GM18511 (cell line): ENCODE measurements at regions not wholly inside any gene's neighbourhood (a gene's known extent, or its start where the extent isn't known, plus 50 kb on each side); places are given as distances from the start of the nearest gene placed in this dataset.

Experiments
- ATAC-seq: cut with Tn5 transposase; IDR thresholded peaks from one replicate; pipeline ENCODE4 v1.9.1; 2021; ENCODE audit warnings: mild to moderate bottlenecking, moderate library complexity; ENCODE audit not compliant: unreplicated experiment

DNA sequence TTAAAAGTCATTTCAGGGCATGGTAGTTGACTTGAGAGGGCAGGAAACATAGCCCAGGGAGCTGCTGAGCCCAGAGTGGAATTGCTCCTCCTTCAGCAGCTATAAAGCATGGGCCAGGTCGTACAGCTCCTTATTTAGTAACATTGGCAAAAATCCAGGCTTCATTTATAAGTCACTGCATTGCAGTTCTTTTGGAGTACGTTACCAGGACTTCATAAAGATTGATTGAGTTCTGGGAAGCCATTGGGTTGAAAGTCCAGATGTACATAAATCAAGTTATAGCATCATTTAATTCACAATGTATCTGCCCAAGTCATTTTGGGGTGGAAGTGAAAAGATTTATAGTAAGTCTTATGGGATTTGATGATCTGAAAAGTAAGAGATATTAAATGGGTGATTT, 53.0 kb upstream of the ANKEF1 start:
- no peak for ATAC-seq

GRCh38 chr20:9978397-9979004, 56.3 kb upstream of the ANKEF1 start:
- ATAC-seq: peak; percentile 99

- no peak for ATAC-seq
Measured at GRCh38 chr20:9977629-9978028, 57.2 kb upstream of the ANKEF1 start.

GRCh38 chr20:9974324-9974723, 60.5 kb upstream of the ANKEF1 start:
- ATAC-seq: no peak

GRCh38 chr20:9971746-9972145, 63.0 kb upstream of the ANKEF1 start:
- ATAC-seq: no peak

GRCh38 chr20:9969626-9970025, 65.2 kb upstream of the ANKEF1 start:
- no peak for ATAC-seq

DNA sequence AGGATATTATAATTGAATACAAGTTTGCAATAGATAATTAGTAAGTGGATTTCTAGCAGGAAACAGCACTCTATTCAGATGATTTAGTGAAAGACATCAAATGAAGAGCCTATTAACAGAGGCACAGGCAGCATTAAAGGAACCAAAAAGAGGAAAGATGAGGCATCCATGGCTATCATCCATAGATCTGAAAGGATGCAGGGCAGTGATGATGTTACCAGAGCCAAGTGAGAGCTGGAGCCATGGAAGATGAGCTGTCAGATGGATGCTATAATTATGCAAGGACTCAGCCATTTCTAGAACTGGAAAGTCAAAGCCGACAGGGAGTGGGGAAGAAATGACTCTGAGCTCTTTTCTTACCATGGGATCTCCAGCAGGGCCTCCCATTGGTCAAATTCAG, 66.8 kb upstream of the ANKEF1 start:
- ATAC-seq: no peak

DNA sequence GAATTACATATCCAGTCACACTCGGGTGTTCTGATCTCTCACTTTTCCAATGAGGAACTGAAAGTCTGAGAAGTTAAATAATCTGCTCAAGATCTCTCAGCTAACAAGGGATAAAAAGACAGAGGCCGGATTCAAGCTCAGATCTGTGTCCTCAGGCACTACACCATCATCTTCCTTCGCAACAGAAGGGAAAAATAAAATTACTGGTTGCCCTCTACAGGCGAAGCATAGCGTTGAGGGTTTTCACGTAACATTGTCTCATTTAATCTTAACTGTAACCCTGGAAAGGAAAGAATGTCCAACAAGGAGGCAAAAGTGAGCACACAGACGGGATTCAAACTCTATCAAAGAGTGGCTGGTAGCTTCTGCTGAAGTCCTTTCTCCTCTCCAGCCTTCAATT, 67.8 kb upstream of the ANKEF1 start:
- ATAC-seq: no peak

GRCh38 chr20:9963029-9963428, 71.8 kb upstream of the ANKEF1 start:
- no peak for ATAC-seq

DNA sequence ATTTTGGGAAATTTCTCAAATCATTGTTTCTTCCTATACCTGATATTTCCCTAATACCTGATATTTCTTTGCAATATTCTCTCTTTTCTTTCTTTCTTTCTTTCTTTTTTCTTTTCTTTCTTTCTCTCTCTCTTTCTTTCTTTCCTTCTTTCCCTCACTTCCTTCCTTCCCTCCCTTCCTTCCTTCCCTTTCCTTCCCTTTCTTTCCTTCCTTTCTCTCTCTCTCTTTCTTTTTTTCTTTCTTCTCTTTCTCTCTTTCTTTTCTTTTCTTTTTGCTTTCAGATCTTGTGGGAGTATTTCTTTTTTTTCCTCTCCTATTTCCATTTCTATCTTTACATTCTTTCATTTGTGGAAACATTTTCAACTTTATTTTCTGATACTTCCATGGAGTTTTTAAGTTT, 76.1 kb upstream of the ANKEF1 start:
- no peak for ATAC-seq

DNA sequence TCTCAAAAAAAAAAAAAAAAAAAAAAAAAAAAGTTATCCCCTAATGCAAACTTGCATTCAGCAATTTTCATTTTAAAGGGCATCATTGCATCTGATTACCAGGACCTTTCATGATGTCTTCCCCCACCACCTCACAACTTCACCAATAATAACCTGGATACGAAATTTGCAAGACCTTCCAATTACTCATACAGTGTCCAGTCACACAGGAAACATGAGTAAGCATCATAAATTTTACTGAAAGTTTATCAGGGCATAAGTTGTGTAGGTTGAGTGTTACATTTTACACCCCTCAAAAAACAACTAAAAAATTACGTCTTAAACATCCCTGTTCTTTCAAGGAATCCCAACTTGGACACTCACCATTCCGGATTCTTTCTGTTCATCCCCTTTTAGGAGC, 79.1 kb upstream of the ANKEF1 start:
- ATAC-seq: no peak

DNA sequence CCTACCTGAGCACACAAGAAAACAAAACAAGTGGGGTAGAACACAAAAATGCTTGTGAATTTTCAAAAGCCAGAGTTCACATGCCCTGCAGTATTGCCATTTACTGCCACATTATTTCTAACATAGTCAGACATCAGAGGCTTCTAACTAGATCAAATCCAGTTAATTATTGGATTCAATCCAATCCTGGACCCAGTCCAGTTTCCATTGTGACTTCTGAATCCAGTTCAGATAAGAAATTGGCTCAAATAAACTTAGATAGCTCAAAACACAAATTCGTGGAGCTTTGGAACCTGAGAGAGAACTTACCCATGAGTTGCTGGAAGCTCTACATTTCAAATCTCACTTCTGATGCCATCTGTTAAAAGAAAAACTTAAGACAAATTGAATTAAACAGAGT, 85.2 kb upstream of the ANKEF1 start:
- ATAC-seq: no peak

DNA sequence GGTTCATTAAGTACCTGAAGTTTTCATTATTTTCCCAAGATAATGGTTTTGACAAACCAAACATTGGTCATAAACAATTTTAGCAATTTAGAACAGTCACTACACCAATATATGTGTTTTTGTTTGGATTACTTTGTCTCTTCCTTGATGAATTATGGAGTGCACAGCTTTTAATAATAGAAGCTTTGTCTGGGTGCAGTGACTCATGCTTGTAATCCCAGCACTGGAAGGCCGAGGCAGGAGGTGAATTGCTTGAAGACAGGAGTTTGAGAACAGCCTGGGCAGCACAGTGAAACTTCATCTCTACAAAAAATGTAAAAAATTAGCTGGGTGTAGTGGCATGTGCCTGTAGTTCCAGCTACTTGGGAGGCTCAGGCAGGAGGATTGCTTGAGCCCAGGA, 89.4 kb upstream of the ANKEF1 start:
- no peak for ATAC-seq

DNA sequence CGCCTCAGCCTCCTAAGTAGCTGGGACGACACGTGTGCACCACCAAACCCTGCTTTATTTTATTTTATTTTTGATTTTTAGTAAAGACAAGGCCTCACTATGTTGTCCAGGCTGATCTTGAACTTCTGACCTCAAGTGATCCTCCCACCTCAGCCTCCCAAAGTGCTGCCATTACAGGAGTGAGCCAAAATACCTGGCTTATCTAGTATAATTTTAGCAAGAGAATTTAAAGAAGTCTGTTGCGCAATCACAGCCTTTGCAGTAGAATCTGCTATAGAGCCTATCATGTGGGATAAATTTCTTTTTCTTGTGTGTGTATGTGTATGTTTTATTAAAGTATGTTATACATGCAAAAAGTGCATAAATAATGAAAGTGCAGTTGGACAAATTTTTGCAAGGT, 92.1 kb upstream of the ANKEF1 start:
- ATAC-seq: no peak

- ATAC-seq: no peak
Measured at GRCh38 chr20:9940329-9940728, 94.5 kb upstream of the ANKEF1 start.

GRCh38 chr20:9939231-9939630, 95.6 kb upstream of the ANKEF1 start:
- ATAC-seq: no peak

GRCh38 chr20:9935285-9935684, 96.4 kb upstream of the PAK5 start:
- ATAC-seq: no peak

DNA sequence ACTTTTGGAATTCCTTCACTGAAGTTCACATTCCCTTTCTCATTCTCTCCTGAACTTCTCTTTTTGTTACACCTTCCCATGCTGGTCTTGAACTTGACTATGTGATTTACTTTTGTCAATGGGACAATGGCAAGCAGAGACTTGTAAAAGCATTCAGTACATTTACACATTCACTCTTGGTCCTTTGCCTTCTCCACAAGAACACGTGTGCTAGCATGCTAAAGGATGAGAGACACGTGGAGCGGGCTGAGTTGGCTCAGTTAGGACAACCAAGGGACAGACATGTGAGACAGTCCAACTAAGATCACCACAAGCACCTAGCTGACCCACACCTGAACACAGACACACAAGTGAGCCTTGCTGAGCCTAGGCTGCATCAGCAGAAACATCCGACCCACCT, 91.3 kb upstream of the PAK5 start:
- ATAC-seq: no peak

DNA sequence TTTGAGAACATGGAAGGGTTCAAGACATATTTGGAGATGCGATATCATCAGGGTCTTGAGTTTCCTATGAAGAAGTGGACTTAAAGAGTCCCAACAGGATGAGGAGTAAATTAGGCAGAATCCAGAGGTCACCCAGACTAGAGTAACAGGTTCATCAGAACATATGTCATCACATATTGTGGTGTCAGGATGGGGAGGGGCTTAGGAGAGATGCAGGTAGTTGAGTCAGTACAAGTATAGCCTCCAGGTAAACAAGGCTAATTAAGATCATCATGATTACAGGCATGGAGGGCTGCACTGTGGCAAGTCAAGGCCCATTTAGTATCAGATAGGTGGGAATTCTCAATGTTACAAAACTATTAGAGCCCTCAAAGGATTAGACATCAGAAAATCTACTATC, 90.1 kb upstream of the PAK5 start:
- ATAC-seq: no peak

DNA sequence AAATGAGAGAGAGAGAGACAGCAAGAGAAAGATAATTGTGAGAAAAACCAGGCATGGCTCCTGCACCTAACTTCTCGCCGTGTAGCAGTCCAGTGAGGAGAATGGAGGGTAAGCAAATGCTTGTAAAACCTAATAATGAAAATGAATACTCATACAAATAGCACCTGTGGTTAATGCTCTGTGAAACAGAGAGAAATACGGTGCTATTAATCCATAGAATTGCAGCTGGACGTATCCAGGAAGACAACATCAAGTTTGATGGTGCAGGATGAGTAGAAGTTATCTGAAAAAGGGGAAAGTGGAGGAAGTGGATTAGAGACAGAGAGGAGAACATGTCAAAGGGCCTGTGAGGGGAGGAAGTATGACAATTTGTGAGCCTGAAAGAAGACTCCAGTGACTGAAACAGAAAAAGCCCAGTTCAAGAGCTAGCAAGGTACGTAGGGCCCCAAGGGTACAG, 89.4 kb upstream of the PAK5 start:
- peak; percentile 92 for ATAC-seq

DNA sequence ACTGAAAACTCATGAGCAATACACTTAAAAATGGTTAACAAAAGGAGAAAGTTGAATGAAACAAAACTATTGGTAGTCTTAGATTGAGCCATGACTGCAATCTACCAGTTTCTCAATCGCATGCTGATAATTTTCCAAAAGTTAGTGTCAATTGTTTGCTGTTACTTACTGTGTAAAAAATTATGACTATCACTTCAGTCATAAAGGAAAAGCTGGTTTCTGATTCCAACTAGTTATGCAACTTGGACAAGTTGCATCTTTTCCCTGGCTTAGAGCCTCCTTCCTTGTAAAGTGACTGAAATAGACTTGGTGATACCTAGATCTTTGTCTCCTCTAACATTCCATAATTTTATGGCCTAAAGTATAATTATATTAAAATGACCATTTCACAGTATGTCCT, 88.3 kb upstream of the PAK5 start:
- no peak for ATAC-seq

DNA sequence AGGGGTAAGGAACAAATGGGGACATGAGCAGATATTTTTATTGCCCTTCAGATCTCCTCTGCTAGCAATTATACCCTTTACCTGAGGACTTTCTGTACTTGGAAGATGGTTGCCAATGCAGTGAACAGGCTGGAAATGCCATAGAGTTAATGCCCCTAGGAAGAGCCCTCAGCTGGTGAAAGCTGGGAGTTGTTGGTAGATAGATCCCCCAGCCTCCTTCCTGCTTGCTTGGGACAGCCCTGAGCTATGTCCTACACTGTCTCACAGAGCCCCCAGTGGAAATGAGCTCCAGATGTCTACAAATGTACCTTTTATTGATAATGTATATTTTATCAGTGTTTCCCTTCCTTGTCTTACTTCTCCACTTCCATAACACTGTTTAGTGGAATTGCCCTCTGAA, 87.6 kb upstream of the PAK5 start:
- no peak for ATAC-seq

DNA sequence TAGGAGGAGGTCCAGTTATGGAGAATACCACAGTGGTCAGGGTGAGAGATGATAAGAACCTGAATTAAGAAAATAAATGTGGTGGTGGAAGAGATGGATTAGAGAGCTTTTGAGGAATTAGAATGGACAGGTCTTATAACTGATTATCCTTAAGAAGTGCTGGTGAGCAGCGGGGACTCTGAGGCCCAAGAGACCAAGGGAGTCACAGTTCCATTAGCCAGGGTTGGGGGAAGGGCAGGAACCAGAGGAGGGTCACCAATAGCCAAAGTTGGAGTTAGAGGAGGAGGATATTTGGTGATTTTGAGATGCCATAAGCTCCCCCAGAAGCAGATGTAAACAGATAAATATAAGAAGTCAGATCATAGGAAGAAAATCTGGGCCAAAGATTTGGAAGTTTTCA, 87.1 kb upstream of the PAK5 start:
- no peak for ATAC-seq

GRCh38 chr20:9923648-9924047, 84.8 kb upstream of the PAK5 start:
- no peak for ATAC-seq
